Fibroblast of villous mesenchyme (primary cell): ENCODE measurements at regions not wholly inside any gene's neighbourhood (a gene's known extent, or its start where the extent isn't known, plus 50 kb on each side); places are given as distances from the start of the nearest gene placed in this dataset.
"Not testable (repeated sequence)": the region's sequence is repeated elsewhere in the genome, so short reads cannot be mapped to it uniquely, and the experiment has no call there.

Experiments
- DNase-seq: peaks from one replicate; pipeline ENCODE4 v3.0.0-alpha.2; 2010; ENCODE audit warnings: low read depth
- H3K4me3 ChIP-seq: 2 replicates; pipeline ENCODE4 v1.5.1; 2011; ENCODE audit warnings: low read depth, mild to moderate bottlenecking, low read length
- TF ChIP-seq, protein P1 (sequence below): IDR thresholded peaks from 2 replicates; pipeline ENCODE4 v1.5.1; 2012; ENCODE audit warnings: low read depth, mild to moderate bottlenecking, low read length; ENCODE audit not compliant: insufficient read depth

DNA sequence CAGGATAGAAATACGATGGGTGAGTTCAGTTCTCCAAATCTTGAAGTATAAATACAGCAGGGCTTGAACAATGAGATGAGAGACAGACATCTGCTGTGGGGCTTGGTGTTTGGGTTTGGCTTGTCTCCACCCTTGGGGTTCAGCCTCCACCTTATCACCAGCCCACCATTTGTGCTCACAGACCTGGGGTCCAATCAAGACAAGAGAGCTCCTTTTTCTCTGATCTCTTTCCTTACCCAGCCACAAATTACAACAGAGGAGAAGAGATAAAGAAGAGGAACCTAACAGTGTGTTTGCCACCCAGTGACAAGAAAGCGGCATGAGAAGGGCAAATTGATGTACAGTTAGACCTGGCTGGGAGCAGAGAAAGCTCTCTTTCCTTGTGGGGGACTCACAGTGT, 204.5 kb upstream of the CXCR4 start:
- DNase-seq: no peak
- no peak overlapping the region for H3K4me3 ChIP-seq

DNA sequence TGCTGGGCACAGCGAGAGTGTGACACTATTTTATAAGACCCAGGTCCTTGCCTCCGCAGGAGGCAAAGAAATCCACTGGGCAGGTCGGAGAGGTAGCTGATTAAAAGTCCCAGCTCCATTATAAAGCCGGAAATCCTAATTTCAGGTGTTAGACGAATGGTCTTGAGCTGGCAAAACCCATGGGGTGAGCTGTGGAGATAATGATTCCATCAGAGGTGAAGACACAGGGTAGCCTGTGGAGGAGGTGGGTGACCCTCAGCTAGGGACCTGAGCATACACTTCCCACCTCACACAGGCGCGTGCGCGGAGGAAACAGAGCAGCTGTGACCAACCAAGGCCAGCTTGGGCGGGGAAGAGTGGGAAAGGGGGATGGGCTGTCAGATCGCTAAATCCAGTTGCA, 201.7 kb upstream of the CXCR4 start:
- TF ChIP-seq, protein P1, sequence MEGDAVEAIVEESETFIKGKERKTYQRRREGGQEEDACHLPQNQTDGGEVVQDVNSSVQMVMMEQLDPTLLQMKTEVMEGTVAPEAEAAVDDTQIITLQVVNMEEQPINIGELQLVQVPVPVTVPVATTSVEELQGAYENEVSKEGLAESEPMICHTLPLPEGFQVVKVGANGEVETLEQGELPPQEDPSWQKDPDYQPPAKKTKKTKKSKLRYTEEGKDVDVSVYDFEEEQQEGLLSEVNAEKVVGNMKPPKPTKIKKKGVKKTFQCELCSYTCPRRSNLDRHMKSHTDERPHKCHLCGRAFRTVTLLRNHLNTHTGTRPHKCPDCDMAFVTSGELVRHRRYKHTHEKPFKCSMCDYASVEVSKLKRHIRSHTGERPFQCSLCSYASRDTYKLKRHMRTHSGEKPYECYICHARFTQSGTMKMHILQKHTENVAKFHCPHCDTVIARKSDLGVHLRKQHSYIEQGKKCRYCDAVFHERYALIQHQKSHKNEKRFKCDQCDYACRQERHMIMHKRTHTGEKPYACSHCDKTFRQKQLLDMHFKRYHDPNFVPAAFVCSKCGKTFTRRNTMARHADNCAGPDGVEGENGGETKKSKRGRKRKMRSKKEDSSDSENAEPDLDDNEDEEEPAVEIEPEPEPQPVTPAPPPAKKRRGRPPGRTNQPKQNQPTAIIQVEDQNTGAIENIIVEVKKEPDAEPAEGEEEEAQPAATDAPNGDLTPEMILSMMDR: no peak
- no peak overlapping the region for H3K4me3 ChIP-seq
- no peak for DNase-seq

More for the DNA sequence above, 204.5 kb upstream of the CXCR4 start:
- TF ChIP-seq, protein P1: no peak

DNA sequence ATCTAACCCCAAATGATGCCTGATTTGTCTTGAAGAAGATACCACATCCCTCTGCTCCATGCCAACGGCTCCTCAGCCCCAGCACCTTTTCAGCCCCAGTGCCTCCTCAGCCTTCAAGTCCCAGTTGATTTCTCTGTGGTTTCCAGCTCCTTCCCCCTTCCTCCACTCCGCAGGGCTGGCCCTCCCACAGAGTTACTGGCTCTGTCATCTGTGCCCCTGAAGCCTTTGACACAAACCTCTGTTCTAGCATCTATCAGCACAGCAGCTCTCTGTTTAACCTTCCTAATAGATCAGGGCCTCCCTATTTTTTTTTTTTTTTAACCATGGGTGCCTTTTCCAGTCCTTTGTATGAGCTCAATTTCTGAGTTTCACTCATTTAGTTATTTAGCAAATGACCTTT, 201.3 kb upstream of the CXCR4 start:
- TF ChIP-seq, protein P1: no peak
- H3K4me3 ChIP-seq: no peak overlapping the region
- no peak for DNase-seq

DNA sequence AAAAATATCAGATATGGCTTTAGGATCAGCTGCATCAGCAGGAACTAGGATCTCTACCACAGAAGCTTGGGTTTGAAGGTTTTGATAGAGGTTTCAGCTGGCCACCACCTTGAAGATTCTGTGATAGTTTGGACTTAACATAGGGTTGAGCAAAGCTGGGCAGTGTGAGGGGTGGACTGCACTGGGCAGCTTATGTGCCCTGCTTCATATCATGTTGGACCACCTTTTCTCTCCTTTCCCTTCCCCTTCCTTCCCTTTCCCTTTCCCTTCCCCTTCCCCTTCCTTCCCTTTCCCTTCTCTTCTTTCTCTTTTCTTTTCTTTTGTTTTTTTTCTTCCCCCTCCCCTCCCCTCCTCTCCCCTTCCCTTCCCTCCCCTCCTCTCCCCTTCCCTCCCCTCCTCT, 196.3 kb upstream of the CXCR4 start:
- TF ChIP-seq, protein P1: no peak
- no peak overlapping the region for H3K4me3 ChIP-seq
- no peak for DNase-seq

DNA sequence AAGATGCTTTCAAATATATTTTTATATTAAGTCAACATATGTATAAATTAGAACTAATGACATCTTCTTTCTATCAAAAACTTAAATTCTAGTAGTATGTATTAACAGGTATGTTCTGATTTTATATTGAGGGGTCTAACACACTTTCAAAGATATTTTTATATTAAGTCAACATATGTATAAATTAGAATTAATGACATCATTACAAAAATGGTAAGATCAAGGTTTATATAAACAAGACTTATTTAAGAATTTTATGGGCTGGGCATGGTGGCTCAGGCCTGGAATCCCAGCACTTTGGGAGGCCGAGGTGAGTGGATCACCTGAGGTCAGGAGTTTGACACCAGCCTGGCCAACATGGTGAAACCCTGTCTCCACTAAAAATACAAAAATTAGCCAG, 194.6 kb upstream of the CXCR4 start:
- H3K4me3 ChIP-seq, DNase-seq: not testable (repeated sequence)

DNA sequence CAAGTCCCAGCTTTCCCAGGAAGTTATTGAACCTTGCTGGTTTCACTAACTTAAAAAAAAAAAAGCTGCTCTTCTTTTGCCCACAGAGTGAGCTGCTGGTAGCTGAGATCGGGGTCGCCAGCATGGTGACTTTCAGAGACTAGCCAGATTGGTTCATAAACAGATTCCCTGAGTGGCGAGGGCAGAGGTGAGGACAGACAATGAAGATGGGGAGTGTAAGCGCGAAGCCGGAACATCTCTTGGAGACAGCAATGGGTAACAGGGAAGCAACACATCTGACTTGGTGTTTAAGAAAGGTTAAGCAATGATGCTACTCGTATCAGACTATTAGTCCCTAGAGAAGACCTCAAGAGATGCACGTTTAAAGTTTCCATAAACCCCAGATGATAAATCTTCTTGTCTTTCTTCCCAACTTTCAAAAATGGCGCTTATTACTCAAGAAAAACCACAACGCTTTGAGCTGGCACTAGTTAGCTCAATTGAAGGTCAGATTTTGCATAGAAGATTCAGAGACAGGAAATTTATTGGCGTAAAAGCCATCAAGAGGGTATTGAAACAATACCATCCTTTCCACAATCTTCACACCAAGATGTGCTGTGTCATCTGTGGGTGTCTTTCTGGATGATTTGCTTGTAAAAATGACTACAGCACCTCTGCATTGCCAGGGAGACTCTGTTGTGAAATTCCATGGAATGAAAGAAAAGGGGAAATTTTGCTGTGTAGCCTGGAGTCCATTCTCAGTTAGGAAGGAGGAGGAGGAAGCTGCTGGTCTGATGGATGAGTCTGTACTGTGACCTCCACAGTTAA, 193.1 kb upstream of the CXCR4 start:
- TF ChIP-seq, protein P1: no peak
- peak; percentile 2 for DNase-seq
- no peak overlapping the region for H3K4me3 ChIP-seq

DNA sequence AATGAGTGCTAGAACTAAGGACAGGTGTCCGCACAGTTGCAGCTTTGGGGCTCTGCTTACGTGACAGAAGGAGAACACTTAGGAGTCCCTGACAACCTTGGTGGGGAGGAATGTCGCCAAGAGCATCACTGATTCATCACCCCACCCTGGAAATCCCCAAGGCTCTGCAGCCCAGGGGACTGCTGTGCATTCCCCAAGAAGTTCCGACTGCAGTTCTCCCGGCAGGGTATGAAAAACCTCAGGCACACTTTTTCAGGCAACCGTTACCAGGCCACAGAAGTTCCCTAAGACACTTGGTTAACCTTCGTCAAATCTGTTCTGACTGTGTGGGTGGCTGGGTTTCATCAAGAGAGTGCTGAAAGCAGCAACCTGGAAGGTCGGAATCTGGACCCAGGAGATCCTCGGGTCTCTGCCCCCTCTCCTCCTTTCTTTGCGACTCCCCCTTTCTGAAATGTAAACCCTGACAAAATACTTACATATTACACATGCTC, 192.1 kb upstream of the CXCR4 start:
- no peak for DNase-seq
- TF ChIP-seq, protein P1: no peak
- no peak overlapping the region for H3K4me3 ChIP-seq
